Hepatic stellate cell (primary cell): ENCODE measurements at regions not wholly inside any gene's neighbourhood (a gene's known extent, or its start where the extent isn't known, plus 50 kb on each side); places are given as distances from the start of the nearest gene placed in this dataset.
A peak's percentile ranks its signal among the peaks of the same experiment; 100 is the strongest.

Source experiments
- DNase-seq: peaks from one replicate; pipeline ENCODE4 v3.0.0; 2011; ENCODE audit warnings: low spot score

GRCh38 chr6:166009385-166010031, 158.1 kb downstream of the TBXT start:
- no peak for DNase-seq

GRCh38 chr6:166008441-166009369, 158.9 kb downstream of the TBXT start:
- DNase-seq = no peak

GRCh38 chr6:166007349-166008263, 160.0 kb downstream of the TBXT start:
- DNase-seq = no peak

GRCh38 chr6:166006900-166007301, 160.8 kb downstream of the TBXT start:
- DNase-seq = no peak

- DNase-seq = peak; percentile 73
These were observed 161.4 kb downstream of the TBXT start for GRCh38 chr6:166005944-166006899.

- no peak for DNase-seq
These were observed 162.2 kb downstream of the TBXT start for GRCh38 chr6:166005401-166005943.

GRCh38 chr6:166004876-166005275, 162.8 kb downstream of the TBXT start:
- no peak for DNase-seq

- no peak for DNase-seq
These were observed 163.2 kb downstream of the TBXT start for GRCh38 chr6:166004471-166004870.

- no peak for DNase-seq
These were observed 164.1 kb downstream of the TBXT start for GRCh38 chr6:166003569-166003968.

GRCh38 chr6:166001359-166001758, 166.3 kb downstream of the TBXT start:
- no peak for DNase-seq

GRCh38 chr6:165999279-165999678, 168.4 kb downstream of the TBXT start:
- DNase-seq = no peak

- no peak for DNase-seq
These were observed 169.6 kb downstream of the TBXT start for GRCh38 chr6:165998072-165998471.

- no peak for DNase-seq
These were observed 176.3 kb downstream of the TBXT start for GRCh38 chr6:165991341-165991740.

- DNase-seq = no peak
These were observed 177.4 kb downstream of the TBXT start for GRCh38 chr6:165990216-165990615.

- DNase-seq = no peak
These were observed 178.7 kb downstream of the TBXT start for GRCh38 chr6:165988757-165989456.

- no peak for DNase-seq
These were observed 179.3 kb downstream of the TBXT start for GRCh38 chr6:165988302-165988756.

- DNase-seq = peak; percentile 90
These were observed 180.0 kb downstream of the TBXT start for GRCh38 chr6:165987483-165988301.

- DNase-seq = peak; percentile 25
These were observed 180.7 kb downstream of the TBXT start for GRCh38 chr6:165986914-165987482.
